ENCODE measurements at regions not wholly inside any gene's neighbourhood (a gene's known extent, or its start where the extent isn't known, plus 50 kb on each side); places are given as distances from the start of the nearest gene placed in this dataset.

- TF ChIP-seq CTCF (IDR thresholded peaks at IDR 0.05), result no peak
- TF ChIP-seq POLR2A (IDR thresholded peaks at IDR 0.05), result no peak
Observed at GRCh38 chr15:53256043-53256442, 465.9 kb upstream of the ONECUT1 start.
